Activated B cell treated with CpG ODN at 0.5 μM for 24 hours (primary cell): ENCODE measurements at regions not wholly inside any gene's neighbourhood (a gene's known extent, or its start where the extent isn't known, plus 50 kb on each side); places are given as distances from the start of the nearest gene placed in this dataset.

Experiments
- ATAC-seq: fragments of 200-7000 bp; cut with Tn5 transposase; one replicate; pipeline ENCODE4 v1.10.0; 2021; ENCODE audit warnings: low read depth, mild to moderate bottlenecking, moderate library complexity
- CTCF ChIA-PET: fragments of 350-600 bp; sonication (Branson Sonifier 250); formaldehyde crosslinking; loops from one replicate; lab custom pipeline; 2021; ENCODE audit warnings: antibody characterized with exemption; lab: Charles Lee
- POLR2A ChIA-PET: fragments of 350-600 bp; sonication (Branson Sonifier 250); formaldehyde crosslinking; loops from one replicate; lab custom pipeline; 2021; ENCODE audit warnings: antibody characterized with exemption; lab: Charles Lee
- DNase-seq: peaks from one replicate; pipeline ENCODE4 v3.0.0; 2022
- H3K27ac Mint-ChIP-seq: one replicate; pipeline ENCODE4 v1.8.0; 2020; ENCODE audit warnings: mixed read lengths
- H3K27me3 Mint-ChIP-seq: one replicate; pipeline ENCODE4 v1.8.0; 2021; ENCODE audit warnings: mixed read lengths
- H3K36me3 Mint-ChIP-seq: one replicate; pipeline ENCODE4 v1.8.0; 2021; ENCODE audit warnings: low read depth, mixed read lengths
- H3K4me1 Mint-ChIP-seq: one replicate; pipeline ENCODE4 v1.8.0; 2021; ENCODE audit warnings: mixed read lengths
- H3K4me3 Mint-ChIP-seq: one replicate; pipeline ENCODE4 v1.8.0; 2020; ENCODE audit warnings: mild to moderate bottlenecking, mixed read lengths
- H3K9me3 Mint-ChIP-seq: one replicate; pipeline ENCODE4 v1.8.0; 2020; ENCODE audit warnings: mixed read lengths
- CTCF ChIP-seq: fragments of 200-600 bp; IDR thresholded peaks from one replicate; pipeline ENCODE4 v1.8.0; 2022; ENCODE audit warnings: antibody characterized with exemption, mild to moderate bottlenecking
- intact Hi-C: fragments of 100-400 bp; cut with micrococcal nuclease; formaldehyde crosslinking; loops from one replicate; pipeline ENCODE4 v1.15.1; 2024

- ChIA-PET CTCF (no interaction called here), POLR2A (no interaction called here)
- peaks cover 10% of the 10 kb centered on the region for H3K9me3 Mint-ChIP-seq
- peaks cover under 1% of the 10 kb centered on the region for H3K4me1 Mint-ChIP-seq
- no peak for DNase-seq
- no peaks in the 10 kb centered on the region for H3K27me3 Mint-ChIP-seq
- no peak for TF ChIP-seq CTCF
- intact Hi-C loops: no loop called here
- no peaks in the 10 kb centered on the region for H3K36me3 Mint-ChIP-seq
- no peak overlapping the region for H3K27ac Mint-ChIP-seq
- H3K4me3 Mint-ChIP-seq: no peak overlapping the region
- no peak for ATAC-seq
These were observed 186.4 kb downstream of the SPRY1 start for GRCh38 chr4:123583043-123583442.

- peaks cover 14% of the 10 kb centered on the region for H3K4me1 Mint-ChIP-seq
- intact Hi-C loops: no loop called here
- no peak overlapping the region for H3K27ac Mint-ChIP-seq
- no peaks in the 10 kb centered on the region for H3K27me3 Mint-ChIP-seq
- POLR2A ChIA-PET: no interaction called here
- H3K36me3 Mint-ChIP-seq: no peaks in the 10 kb centered on the region
- DNase-seq: no peak
- peaks cover 10% of the 10 kb centered on the region for H3K9me3 Mint-ChIP-seq
- no peak for TF ChIP-seq CTCF
- H3K4me3 Mint-ChIP-seq: no peak overlapping the region
- no peak for ATAC-seq
- CTCF ChIA-PET: no interaction called here
These were observed 188.5 kb downstream of the SPRY1 start for GRCh38 chr4:123585111-123585510.

GRCh38 chr4:123587983-123588494, 191.4 kb downstream of the SPRY1 start:
- Mint-ChIP-seq H3K27ac (no peak overlapping the region), H3K27me3 (no peaks in the 10 kb centered on the region), H3K4me3 (no peak overlapping the region), H3K4me1 (peaks cover 14% of the 10 kb centered on the region), H3K36me3 (no peaks in the 10 kb centered on the region), H3K9me3 (no peaks in the 10 kb centered on the region)
- POLR2A ChIA-PET: no interaction called here
- no peak for DNase-seq
- intact Hi-C loops: no loop called here
- ATAC-seq: no peak
- CTCF ChIA-PET: interaction anchor here (1.5 kb wide), 1 partner anchor 23 kb away, joined by 5 read pairs; no protein-coding TSS in a partner anchor
- TF ChIP-seq CTCF: no peak

- intact Hi-C loops: no loop called here
- Mint-ChIP-seq H3K9me3 (no peaks in the 10 kb centered on the region), H3K27me3 (no peaks in the 10 kb centered on the region), H3K4me3 (no peak overlapping the region), H3K27ac (no peak overlapping the region), H3K36me3 (no peaks in the 10 kb centered on the region), H3K4me1 (peaks cover 14% of the 10 kb centered on the region)
- no peak for DNase-seq
- ChIA-PET CTCF (interaction anchor here (0.6 to 1.5 kb wide), 2 partner anchors 24 to 237 kb away, joined by 3 to 5 read pairs; no protein-coding TSS in a partner anchor), POLR2A (no interaction called here)
- ATAC-seq: no peak
- TF ChIP-seq CTCF: no peak
These were observed 192.1 kb downstream of the SPRY1 start for GRCh38 chr4:123588631-123589241.

GRCh38 chr4:123589301-123589700, 192.7 kb downstream of the SPRY1 start:
- H3K27me3 Mint-ChIP-seq: no peaks in the 10 kb centered on the region

More at GRCh38 chr4:123589301-123589700, 192.7 kb downstream of the SPRY1 start:
- H3K9me3 Mint-ChIP-seq: no peaks in the 10 kb centered on the region
- H3K4me3 Mint-ChIP-seq: no peak overlapping the region
- intact Hi-C loops: no loop called here
- ATAC-seq (no peak), DNase-seq (no peak)
- H3K4me1 Mint-ChIP-seq: peaks cover 14% of the 10 kb centered on the region
- ChIA-PET CTCF (interaction anchor here (0.6 to 1.5 kb wide), 2 partner anchors 25 to 238 kb away, joined by 3 to 5 read pairs; no protein-coding TSS in a partner anchor), POLR2A (no interaction called here)
- TF ChIP-seq CTCF: no peak
- no peak overlapping the region for H3K27ac Mint-ChIP-seq
- no peaks in the 10 kb centered on the region for H3K36me3 Mint-ChIP-seq
